Stomach (tissue), 4 donors: ENCODE measurements at regions not wholly inside any gene's neighbourhood (a gene's known extent, or its start where the extent isn't known, plus 50 kb on each side); places are given as distances from the start of the nearest gene placed in this dataset.

Experiments used
- EP300 ChIP-seq: sonication (generic); formaldehyde crosslinking; IDR thresholded peaks from one replicate; pipeline ENCODE4 v1.6.1; 2017; ENCODE audit warnings: antibody characterized with exemption
- TF ChIP-seq, protein P1 (sequence below), 7 experiments: fragments of 450-650 bp in 4 of 7; fragments of 200-600 bp in 3 of 7; sonication (generic) in 3 of 7; IDR thresholded peaks; one replicate each; pipeline ENCODE4 v1.5.1; 2016 to 2019; ENCODE audit warnings: antibody characterized with exemption in 7 of 7, control low read depth in 2 of 7, mild to moderate bottlenecking in 1 of 7

DNA sequence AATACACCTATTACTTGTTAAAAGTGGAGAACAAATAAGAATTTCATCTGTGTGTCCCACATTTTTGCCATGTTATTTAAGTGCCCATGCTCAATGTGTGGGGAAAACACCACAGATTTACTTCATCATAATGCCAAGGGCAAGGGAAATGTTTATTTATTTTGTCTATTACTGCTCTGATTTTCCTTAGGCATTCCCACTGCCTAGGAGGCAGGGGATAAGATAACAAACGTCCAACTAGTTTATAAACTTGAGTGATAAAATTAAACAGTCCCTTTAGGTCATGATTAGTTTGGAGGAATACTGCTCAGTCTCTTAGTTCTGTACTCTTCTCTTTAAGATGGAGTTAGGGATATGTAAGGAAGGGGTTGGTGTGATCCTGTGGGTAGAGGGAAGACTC lies 598.4 kb upstream of the MARCKS start:
- TF ChIP-seq, protein P1, sequence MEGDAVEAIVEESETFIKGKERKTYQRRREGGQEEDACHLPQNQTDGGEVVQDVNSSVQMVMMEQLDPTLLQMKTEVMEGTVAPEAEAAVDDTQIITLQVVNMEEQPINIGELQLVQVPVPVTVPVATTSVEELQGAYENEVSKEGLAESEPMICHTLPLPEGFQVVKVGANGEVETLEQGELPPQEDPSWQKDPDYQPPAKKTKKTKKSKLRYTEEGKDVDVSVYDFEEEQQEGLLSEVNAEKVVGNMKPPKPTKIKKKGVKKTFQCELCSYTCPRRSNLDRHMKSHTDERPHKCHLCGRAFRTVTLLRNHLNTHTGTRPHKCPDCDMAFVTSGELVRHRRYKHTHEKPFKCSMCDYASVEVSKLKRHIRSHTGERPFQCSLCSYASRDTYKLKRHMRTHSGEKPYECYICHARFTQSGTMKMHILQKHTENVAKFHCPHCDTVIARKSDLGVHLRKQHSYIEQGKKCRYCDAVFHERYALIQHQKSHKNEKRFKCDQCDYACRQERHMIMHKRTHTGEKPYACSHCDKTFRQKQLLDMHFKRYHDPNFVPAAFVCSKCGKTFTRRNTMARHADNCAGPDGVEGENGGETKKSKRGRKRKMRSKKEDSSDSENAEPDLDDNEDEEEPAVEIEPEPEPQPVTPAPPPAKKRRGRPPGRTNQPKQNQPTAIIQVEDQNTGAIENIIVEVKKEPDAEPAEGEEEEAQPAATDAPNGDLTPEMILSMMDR (IDR thresholded peaks at IDR 0.05): no peak
- TF ChIP-seq EP300: no peak
